ENCODE measurements at regions not wholly inside any gene's neighbourhood (a gene's known extent, or its start where the extent isn't known, plus 50 kb on each side); places are given as distances from the start of the nearest gene placed in this dataset.

- TF ChIP-seq POLR2A (IDR thresholded peaks at IDR 0.05), result no peak
- TF ChIP-seq CTCF (IDR thresholded peaks at IDR 0.05), result no peak
Observed at GRCh38 chr6:10019851-10020250, 395.0 kb downstream of the TFAP2A start.
